ENCODE measurements at regions not wholly inside any gene's neighbourhood (a gene's known extent, or its start where the extent isn't known, plus 50 kb on each side); places are given as distances from the start of the nearest gene placed in this dataset.

DNA sequence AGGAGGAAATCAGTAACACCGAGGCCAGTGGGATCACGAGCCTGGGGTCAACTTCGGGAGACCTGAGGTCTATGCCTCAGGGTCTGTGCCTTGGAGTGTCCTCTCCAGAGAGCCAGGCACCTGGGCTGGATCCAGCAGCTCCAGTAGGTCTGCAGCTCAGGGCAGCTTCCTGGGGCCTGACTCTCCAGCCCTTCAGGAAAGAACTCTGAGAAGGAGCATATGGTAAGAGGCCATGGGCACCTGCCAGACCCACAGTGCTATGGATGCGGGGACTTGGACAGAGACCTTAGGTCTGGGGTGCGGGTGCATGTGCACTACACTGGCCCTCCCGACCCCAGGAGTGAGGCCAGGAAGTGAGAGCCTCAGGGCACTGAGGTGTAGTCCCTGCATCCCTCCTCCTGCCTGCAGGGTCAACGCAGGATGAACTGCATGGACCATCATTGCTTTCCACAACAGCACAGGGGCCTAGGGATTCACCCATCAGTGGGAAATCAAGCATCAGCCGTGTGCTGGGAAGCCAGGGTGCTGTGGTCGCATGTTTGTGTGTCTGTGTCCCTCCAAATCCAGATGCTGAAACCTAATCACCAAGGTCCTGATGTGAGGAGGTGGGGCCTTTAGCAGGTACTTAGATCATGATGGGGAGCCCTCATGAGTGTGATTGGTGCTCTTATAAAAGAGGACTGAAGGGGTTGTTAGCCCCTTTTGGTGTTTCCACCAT is 210.9 kb upstream of the CST7 start:
- H3K4me1 ChIP-seq (ENCODE audit: control insufficient read depth in 2 of 2, insufficient read depth in 2 of 2, low read length in 2 of 2): no peaks in the 10 kb centered on the region
- no peaks in the 10 kb centered on the region for H3K9me3 ChIP-seq (ENCODE audit: control insufficient read depth in 2 of 2, low read length in 2 of 2)
- H3K36me3 ChIP-seq (ENCODE audit: control insufficient read depth in 2 of 2, insufficient read depth in 2 of 2, low read length in 2 of 2): no peaks in the 10 kb centered on the region
- H3K27me3 ChIP-seq (ENCODE audit: control insufficient read depth in 2 of 2, insufficient read depth in 2 of 2, low read length in 2 of 2): no peaks in the 10 kb centered on the region
- H3K27ac ChIP-seq (ENCODE audit: low read depth in 2 of 2, low read length in 2 of 2): no peak overlapping the region
- no peak overlapping the region for H3K9ac ChIP-seq (ENCODE audit: low read depth in 1 of 2, low read length in 2 of 2)
- H3K4me3 ChIP-seq (ENCODE audit: low read length in 2 of 2): no peak overlapping the region

DNA sequence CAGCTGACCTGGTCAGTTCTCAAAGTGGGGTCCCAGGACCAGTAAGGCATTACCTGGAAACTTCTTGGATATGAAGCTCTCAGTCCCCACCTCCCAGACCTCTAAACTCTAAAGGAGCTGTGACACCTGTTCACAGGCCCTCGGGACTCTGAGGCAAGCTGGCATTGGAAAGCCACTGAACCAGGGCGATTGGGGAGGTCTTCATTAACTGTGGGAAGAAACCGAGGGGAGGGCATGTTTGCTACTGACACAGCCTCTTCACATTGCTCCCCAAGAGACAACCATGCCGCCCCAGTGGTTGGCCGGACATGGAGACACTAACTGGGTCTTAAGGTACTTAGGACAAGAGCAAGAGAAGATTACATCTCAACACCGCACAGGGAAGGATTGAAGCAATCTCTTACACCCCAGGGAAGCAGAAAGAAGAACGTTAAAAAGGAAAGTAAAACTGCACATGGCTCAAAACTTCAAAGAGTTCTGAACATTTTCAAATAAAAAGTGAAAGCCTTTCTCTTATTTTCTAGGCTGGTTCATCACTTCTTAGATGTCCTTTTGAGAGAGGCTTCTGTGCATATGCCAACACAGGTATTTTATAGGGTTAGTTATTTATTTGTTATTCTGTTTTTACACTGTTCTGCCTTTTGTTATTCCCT is 210.0 kb upstream of the CST7 start:
- H3K36me3 ChIP-seq (ENCODE audit: control insufficient read depth in 2 of 2, insufficient read depth in 2 of 2, low read length in 2 of 2): no peaks in the 10 kb centered on the region
- H3K9me3 ChIP-seq (ENCODE audit: control insufficient read depth in 2 of 2, low read length in 2 of 2): no peaks in the 10 kb centered on the region
- H3K27me3 ChIP-seq (ENCODE audit: control insufficient read depth in 2 of 2, insufficient read depth in 2 of 2, low read length in 2 of 2): no peaks in the 10 kb centered on the region
- H3K9ac ChIP-seq (ENCODE audit: low read depth in 1 of 2, low read length in 2 of 2): no peak overlapping the region
- H3K4me1 ChIP-seq (ENCODE audit: control insufficient read depth in 2 of 2, insufficient read depth in 2 of 2, low read length in 2 of 2): no peaks in the 10 kb centered on the region
- no peak overlapping the region for H3K27ac ChIP-seq (ENCODE audit: low read depth in 2 of 2, low read length in 2 of 2)
- H3K4me3 ChIP-seq (ENCODE audit: low read length in 2 of 2): no peak overlapping the region

DNA sequence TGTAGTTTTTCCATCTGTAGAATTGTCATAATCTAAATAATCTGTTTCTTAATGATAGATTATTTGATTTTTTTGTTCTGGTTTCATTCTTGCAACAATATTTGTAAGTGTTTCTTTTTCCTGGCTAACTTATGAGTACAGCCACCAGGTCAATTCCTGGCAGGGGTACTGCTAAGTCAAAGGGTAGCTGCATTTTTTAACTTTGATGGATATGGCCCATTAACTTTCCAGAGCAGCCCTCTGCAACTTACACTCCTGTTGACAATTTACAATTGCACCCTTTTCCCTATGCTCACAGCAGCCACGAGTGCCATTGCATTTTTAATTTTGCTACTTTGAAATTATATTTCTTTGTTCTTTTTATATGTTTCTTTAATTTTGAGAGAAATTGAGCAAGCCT is 209.3 kb upstream of the CST7 start:
- Histone ChIP-seq H3K9me3 (ENCODE audit: control insufficient read depth in 2 of 2, low read length in 2 of 2) (no peaks in the 10 kb centered on the region), H3K36me3 (ENCODE audit: control insufficient read depth in 2 of 2, insufficient read depth in 2 of 2, low read length in 2 of 2) (no peaks in the 10 kb centered on the region), H3K4me3 (ENCODE audit: low read length in 2 of 2) (no peak overlapping the region), H3K9ac (ENCODE audit: low read depth in 1 of 2, low read length in 2 of 2) (no peak overlapping the region), H3K27me3 (ENCODE audit: control insufficient read depth in 2 of 2, insufficient read depth in 2 of 2, low read length in 2 of 2) (no peaks in the 10 kb centered on the region), H3K27ac (ENCODE audit: low read depth in 2 of 2, low read length in 2 of 2) (no peak overlapping the region), H3K4me1 (ENCODE audit: control insufficient read depth in 2 of 2, insufficient read depth in 2 of 2, low read length in 2 of 2) (no peaks in the 10 kb centered on the region)

DNA sequence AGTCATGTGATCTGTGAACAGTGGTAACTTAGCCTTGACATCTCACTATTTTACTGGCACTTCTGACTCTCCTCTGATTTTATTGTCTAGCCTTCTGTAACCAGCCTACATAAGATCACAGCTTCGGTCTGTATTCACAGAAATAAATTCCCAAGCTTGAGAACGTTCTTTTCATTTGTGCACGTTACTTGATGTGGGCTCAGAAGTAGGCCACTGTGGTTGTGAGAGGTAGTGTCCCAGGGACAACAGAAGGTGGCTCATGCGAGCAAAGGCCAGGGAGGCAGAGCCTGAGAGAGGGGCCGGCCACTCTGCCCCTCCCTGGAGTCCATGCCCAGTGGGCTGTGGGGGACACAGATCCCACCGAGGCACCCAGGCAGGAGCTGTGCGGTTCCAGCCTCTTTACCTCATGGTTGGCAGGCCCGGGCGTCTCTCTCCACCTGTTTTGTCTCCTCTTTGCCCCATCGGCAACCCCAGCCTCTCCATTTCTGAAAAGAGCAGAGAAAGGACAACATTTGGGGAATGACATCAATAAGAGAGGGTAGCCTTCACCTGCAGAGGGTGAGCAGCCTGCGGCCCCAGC is 207.5 kb upstream of the CST7 start:
- Histone ChIP-seq H3K4me1 (ENCODE audit: control insufficient read depth in 2 of 2, insufficient read depth in 2 of 2, low read length in 2 of 2) (peaks cover 2% of the 10 kb centered on the region in 2 donors), H3K27me3 (ENCODE audit: control insufficient read depth in 2 of 2, insufficient read depth in 2 of 2, low read length in 2 of 2) (no peaks in the 10 kb centered on the region), H3K36me3 (ENCODE audit: control insufficient read depth in 2 of 2, insufficient read depth in 2 of 2, low read length in 2 of 2) (no peaks in the 10 kb centered on the region), H3K27ac (ENCODE audit: low read depth in 2 of 2, low read length in 2 of 2) (no peak overlapping the region), H3K9ac (ENCODE audit: low read depth in 1 of 2, low read length in 2 of 2) (no peak overlapping the region), H3K4me3 (ENCODE audit: low read length in 2 of 2) (no peak overlapping the region), H3K9me3 (ENCODE audit: control insufficient read depth in 2 of 2, low read length in 2 of 2) (no peaks in the 10 kb centered on the region)

DNA sequence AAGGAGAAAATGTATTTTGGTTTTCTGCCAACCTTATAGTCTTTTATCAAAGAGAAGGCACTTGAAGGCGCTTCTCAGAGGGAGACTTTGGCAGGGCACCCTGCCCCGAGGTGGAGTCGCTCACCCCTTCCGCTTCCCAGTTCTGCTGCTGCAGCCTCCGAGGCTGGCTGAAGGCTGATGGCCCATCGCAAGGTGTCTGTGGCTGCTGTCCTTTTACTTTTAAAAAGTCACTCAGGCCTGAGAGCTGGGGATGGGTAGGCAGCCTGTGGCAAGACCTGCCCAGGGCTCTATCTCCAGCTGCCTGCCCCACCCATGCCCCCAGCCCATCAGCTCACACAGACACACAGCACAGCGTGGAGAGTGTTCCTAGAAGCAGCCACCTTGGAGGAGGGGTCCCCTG is 206.6 kb upstream of the CST7 start:
- Histone ChIP-seq H3K4me1 (ENCODE audit: control insufficient read depth in 2 of 2, insufficient read depth in 2 of 2, low read length in 2 of 2) (peaks cover 2% of the 10 kb centered on the region in 2 donors), H3K27ac (ENCODE audit: low read depth in 2 of 2, low read length in 2 of 2) (no peak overlapping the region), H3K27me3 (ENCODE audit: control insufficient read depth in 2 of 2, insufficient read depth in 2 of 2, low read length in 2 of 2) (no peaks in the 10 kb centered on the region), H3K36me3 (ENCODE audit: control insufficient read depth in 2 of 2, insufficient read depth in 2 of 2, low read length in 2 of 2) (no peaks in the 10 kb centered on the region), H3K9ac (ENCODE audit: low read depth in 1 of 2, low read length in 2 of 2) (no peak overlapping the region), H3K4me3 (ENCODE audit: low read length in 2 of 2) (no peak overlapping the region), H3K9me3 (ENCODE audit: control insufficient read depth in 2 of 2, low read length in 2 of 2) (no peaks in the 10 kb centered on the region)

DNA sequence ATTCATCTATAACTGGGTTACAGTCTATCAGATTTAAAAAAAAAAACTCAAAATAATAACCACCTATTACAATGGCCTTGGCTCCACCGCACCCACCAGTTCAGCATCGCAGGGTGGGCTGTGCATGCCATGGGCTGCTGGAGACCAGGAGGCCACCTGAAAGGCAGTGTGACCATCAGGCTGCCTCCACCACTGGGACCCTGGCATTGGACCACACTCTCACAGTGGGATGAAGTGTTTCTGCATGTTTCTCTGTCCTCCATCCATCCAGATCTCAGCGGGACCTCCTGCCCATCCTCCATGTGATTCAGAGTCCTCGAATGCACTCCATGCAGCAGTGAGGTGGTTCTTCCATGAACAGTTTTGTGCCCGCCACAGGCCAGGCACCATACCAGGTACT is 206.1 kb upstream of the CST7 start:
- Histone ChIP-seq H3K4me3 (ENCODE audit: low read length in 2 of 2) (no peak overlapping the region), H3K27ac (ENCODE audit: low read depth in 2 of 2, low read length in 2 of 2) (no peak overlapping the region), H3K27me3 (ENCODE audit: control insufficient read depth in 2 of 2, insufficient read depth in 2 of 2, low read length in 2 of 2) (no peaks in the 10 kb centered on the region), H3K4me1 (ENCODE audit: control insufficient read depth in 2 of 2, insufficient read depth in 2 of 2, low read length in 2 of 2) (peaks cover 2% of the 10 kb centered on the region in 2 donors), H3K36me3 (ENCODE audit: control insufficient read depth in 2 of 2, insufficient read depth in 2 of 2, low read length in 2 of 2) (no peaks in the 10 kb centered on the region), H3K9ac (ENCODE audit: low read depth in 1 of 2, low read length in 2 of 2) (no peak overlapping the region), H3K9me3 (ENCODE audit: control insufficient read depth in 2 of 2, low read length in 2 of 2) (no peaks in the 10 kb centered on the region)

DNA sequence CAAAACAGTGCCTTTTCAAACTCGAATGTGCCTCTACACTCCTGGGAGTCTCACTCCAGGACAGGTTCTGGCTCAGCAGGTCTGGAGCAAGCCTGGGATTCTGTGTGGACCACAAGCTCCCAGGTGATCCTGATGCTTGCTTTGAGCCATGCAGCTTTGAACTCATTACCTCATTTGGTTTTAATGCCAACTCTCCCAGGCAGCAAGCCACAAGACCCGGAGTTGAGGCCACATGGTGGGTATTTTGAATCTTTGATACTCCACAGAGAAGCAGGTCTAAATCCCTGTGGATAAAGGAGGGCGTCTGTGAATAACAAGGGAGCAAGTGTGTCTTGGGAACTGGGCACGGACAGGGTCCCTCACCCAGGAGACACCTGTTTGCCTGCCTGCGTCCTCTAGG is 205.4 kb upstream of the CST7 start:
- peaks cover 2% of the 10 kb centered on the region in 2 donors for H3K4me1 ChIP-seq (ENCODE audit: control insufficient read depth in 2 of 2, insufficient read depth in 2 of 2, low read length in 2 of 2)
- no peaks in the 10 kb centered on the region for H3K9me3 ChIP-seq (ENCODE audit: control insufficient read depth in 2 of 2, low read length in 2 of 2)
- no peak overlapping the region for H3K9ac ChIP-seq (ENCODE audit: low read depth in 1 of 2, low read length in 2 of 2)
- H3K27ac ChIP-seq (ENCODE audit: low read depth in 2 of 2, low read length in 2 of 2): no peak overlapping the region
- H3K27me3 ChIP-seq (ENCODE audit: control insufficient read depth in 2 of 2, insufficient read depth in 2 of 2, low read length in 2 of 2): no peaks in the 10 kb centered on the region
- no peak overlapping the region for H3K4me3 ChIP-seq (ENCODE audit: low read length in 2 of 2)
- no peaks in the 10 kb centered on the region for H3K36me3 ChIP-seq (ENCODE audit: control insufficient read depth in 2 of 2, insufficient read depth in 2 of 2, low read length in 2 of 2)

DNA sequence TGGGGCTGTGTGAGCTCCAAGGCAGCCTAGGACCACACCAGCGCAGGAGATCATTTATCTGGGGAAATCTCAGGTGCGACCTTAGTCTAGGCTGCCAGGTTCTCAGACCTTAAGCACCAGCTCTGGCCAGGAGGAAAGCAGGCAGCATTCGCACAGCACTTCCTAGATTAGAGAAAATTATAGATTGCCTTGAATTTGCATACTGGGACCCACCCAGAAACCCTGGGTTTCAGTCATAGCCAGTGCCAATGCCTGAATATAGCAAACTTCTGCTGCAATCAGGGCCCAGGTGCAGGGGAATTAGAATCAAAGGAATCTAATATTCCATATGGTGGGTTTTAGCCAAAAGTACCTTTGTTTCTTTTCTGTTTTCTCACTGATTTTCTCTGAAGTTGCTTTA is 204.3 kb upstream of the CST7 start:
- H3K4me1 ChIP-seq (ENCODE audit: control insufficient read depth in 2 of 2, insufficient read depth in 2 of 2, low read length in 2 of 2): peaks cover 2% of the 10 kb centered on the region in 2 donors

DNA sequence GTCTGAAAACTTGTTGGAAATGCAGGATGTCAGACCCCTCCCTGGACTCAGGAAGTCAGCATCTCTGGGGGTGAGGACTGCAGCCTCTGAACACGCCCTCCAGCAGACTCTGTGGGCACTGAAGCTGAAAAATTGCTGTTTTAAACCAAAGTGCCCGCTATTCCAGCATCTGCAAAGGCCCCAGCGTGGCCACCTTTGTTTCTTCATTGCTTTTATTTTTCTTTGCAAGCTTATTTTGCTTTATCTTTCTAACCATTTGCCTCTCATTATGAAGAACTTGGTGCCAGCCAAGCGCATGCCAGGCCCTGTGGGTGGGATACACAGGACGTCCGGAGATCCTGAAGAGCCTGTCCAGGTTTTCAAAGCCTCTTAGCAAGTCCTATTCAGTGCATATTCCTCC is 203.9 kb upstream of the CST7 start:
- no peaks in the 10 kb centered on the region for H3K27me3 ChIP-seq (ENCODE audit: control insufficient read depth in 2 of 2, insufficient read depth in 2 of 2, low read length in 2 of 2)
- no peak overlapping the region for H3K27ac ChIP-seq (ENCODE audit: low read depth in 2 of 2, low read length in 2 of 2)
- H3K9ac ChIP-seq (ENCODE audit: low read depth in 1 of 2, low read length in 2 of 2): no peak overlapping the region
- peaks cover 2% of the 10 kb centered on the region in 2 donors for H3K4me1 ChIP-seq (ENCODE audit: control insufficient read depth in 2 of 2, insufficient read depth in 2 of 2, low read length in 2 of 2)
- no peaks in the 10 kb centered on the region for H3K36me3 ChIP-seq (ENCODE audit: control insufficient read depth in 2 of 2, insufficient read depth in 2 of 2, low read length in 2 of 2)
- H3K4me3 ChIP-seq (ENCODE audit: low read length in 2 of 2): no peak overlapping the region
- no peaks in the 10 kb centered on the region for H3K9me3 ChIP-seq (ENCODE audit: control insufficient read depth in 2 of 2, low read length in 2 of 2)

More for the DNA sequence above, 204.3 kb upstream of the CST7 start:
- Histone ChIP-seq H3K9me3 (ENCODE audit: control insufficient read depth in 2 of 2, low read length in 2 of 2) (no peaks in the 10 kb centered on the region), H3K36me3 (ENCODE audit: control insufficient read depth in 2 of 2, insufficient read depth in 2 of 2, low read length in 2 of 2) (no peaks in the 10 kb centered on the region), H3K27ac (ENCODE audit: low read depth in 2 of 2, low read length in 2 of 2) (no peak overlapping the region), H3K4me3 (ENCODE audit: low read length in 2 of 2) (no peak overlapping the region), H3K27me3 (ENCODE audit: control insufficient read depth in 2 of 2, insufficient read depth in 2 of 2, low read length in 2 of 2) (no peaks in the 10 kb centered on the region), H3K9ac (ENCODE audit: low read depth in 1 of 2, low read length in 2 of 2) (no peak overlapping the region)

DNA sequence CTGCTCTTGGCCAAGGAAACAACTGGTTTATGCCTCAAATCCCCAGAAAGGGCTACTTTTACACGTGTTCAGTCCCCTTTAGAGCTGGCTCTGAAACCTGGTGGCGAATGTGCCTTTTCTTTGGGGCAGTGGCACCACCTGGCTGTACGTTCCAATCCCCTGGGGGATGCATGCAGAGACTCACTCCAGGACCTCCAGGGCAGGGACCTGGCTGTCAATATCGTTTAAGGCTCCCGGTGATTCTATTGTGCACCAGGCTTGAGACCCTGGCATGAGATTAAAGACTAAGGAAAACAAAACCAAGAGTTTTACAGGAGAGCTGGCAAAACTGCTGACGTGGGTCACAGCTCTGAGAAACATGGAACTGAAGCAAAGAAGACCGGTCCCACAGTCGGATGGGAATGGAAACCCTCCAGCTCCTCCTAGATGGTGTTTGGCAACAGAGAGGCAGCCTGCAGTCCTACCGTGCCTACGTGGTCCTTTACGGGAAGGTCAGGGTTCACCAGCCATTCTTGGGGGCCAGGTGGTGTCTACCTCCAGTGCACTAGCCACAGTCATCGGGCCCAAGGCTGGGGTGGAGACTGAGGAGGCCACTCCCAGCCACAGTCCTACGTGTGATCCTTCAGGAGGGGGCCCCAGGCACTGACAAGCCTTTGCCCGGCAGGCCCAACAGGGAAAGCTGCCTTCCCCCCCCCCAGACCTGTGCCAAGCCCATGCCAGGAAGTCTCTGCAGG is 203.3 kb upstream of the CST7 start:
- H3K9ac ChIP-seq (ENCODE audit: low read depth in 1 of 2, low read length in 2 of 2): no peak overlapping the region
- H3K9me3 ChIP-seq (ENCODE audit: control insufficient read depth in 2 of 2, low read length in 2 of 2): no peaks in the 10 kb centered on the region
- H3K36me3 ChIP-seq (ENCODE audit: control insufficient read depth in 2 of 2, insufficient read depth in 2 of 2, low read length in 2 of 2): no peaks in the 10 kb centered on the region
- H3K4me3 ChIP-seq (ENCODE audit: low read length in 2 of 2): no peak overlapping the region
- H3K27ac ChIP-seq (ENCODE audit: low read depth in 2 of 2, low read length in 2 of 2): no peak overlapping the region
- H3K4me1 ChIP-seq (ENCODE audit: control insufficient read depth in 2 of 2, insufficient read depth in 2 of 2, low read length in 2 of 2): peaks cover 2% of the 10 kb centered on the region in 2 donors
- H3K27me3 ChIP-seq (ENCODE audit: control insufficient read depth in 2 of 2, insufficient read depth in 2 of 2, low read length in 2 of 2): no peaks in the 10 kb centered on the region

Data from mucosa of rectum (tissue), 2 donors.